Lower leg skin (tissue), 4 donors: ENCODE measurements at regions not wholly inside any gene's neighbourhood (a gene's known extent, or its start where the extent isn't known, plus 50 kb on each side); places are given as distances from the start of the nearest gene placed in this dataset.
"Not testable (repeated sequence)": the region's sequence is repeated elsewhere in the genome, so short reads cannot be mapped to it uniquely, and the experiment has no call there.

Source experiments
- DNase-seq, 2 donors: peaks; one replicate each; pipeline ENCODE4 v3.0.0-alpha.2; 2019; ENCODE audit warnings: low spot score in 2 of 2
- H3K4me3 ChIP-seq: fragments of 200-600 bp; sonication (generic); 2 replicates; pipeline ENCODE4 v1.5.1; 2017; ENCODE audit warnings: mild to moderate bottlenecking, low read depth; ENCODE audit not compliant: poor library complexity, severe bottlenecking
- POLR2A ChIP-seq, 2 donors: fragments of 450-650 bp; IDR thresholded peaks; one replicate each; pipeline ENCODE4 v1.6.1; 2016 to 2017; ENCODE audit warnings: antibody characterized with exemption in 2 of 2, mild to moderate bottlenecking in 1 of 2, moderate library complexity in 1 of 2
- WGBS, 2 donors: methylation state at CpG; one replicate each; pipeline ENCODE4 v1.1.5; 2018; 5-methylcytosine and 5-hydroxymethylcytosine counted together
- intact Hi-C: fragments of 100-400 bp; cut with DNase I; formaldehyde crosslinking; loops from one replicate; pipeline ENCODE4 v1.15.0; 2023; ENCODE audit warnings: low total_unique reads
- TF ChIP-seq, protein P1 (sequence below), 3 donors: fragments of 450-650 bp; IDR thresholded peaks; one replicate each; pipeline ENCODE4 v1.5.1; 2016; ENCODE audit warnings: antibody characterized with exemption in 3 of 3, mild to moderate bottlenecking in 3 of 3, moderate library complexity in 2 of 3

DNA sequence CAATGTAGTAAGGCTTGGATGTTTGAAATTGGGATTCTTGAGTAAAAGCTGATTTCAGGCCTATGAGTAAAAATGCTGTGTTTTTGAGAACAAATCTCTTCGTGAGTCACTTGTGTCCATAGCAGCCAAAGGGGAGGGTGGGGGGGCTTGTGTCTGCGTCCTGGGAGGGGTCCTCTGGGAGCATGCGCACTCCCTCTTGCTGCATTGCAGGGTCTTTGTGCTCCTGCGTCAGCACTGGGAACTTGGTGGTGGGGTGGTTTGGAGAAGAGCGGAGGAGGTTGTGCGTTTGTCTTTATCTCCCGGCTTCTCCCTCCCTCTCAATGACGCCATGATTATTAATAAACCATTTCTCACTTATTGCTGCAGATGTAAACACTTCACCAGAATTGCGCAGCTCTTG lies 75.9 kb upstream of the NDN start:
- intact Hi-C loops: no loop called here
- DNase-seq: no peak
- TF ChIP-seq, protein P1, sequence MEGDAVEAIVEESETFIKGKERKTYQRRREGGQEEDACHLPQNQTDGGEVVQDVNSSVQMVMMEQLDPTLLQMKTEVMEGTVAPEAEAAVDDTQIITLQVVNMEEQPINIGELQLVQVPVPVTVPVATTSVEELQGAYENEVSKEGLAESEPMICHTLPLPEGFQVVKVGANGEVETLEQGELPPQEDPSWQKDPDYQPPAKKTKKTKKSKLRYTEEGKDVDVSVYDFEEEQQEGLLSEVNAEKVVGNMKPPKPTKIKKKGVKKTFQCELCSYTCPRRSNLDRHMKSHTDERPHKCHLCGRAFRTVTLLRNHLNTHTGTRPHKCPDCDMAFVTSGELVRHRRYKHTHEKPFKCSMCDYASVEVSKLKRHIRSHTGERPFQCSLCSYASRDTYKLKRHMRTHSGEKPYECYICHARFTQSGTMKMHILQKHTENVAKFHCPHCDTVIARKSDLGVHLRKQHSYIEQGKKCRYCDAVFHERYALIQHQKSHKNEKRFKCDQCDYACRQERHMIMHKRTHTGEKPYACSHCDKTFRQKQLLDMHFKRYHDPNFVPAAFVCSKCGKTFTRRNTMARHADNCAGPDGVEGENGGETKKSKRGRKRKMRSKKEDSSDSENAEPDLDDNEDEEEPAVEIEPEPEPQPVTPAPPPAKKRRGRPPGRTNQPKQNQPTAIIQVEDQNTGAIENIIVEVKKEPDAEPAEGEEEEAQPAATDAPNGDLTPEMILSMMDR (IDR thresholded peaks at IDR 0.05): no peak
- no peak for TF ChIP-seq POLR2A (IDR thresholded peaks at IDR 0.05)
- 92 to 93% methylated on average over 9 of the region's 9 CpGs for WGBS, 2 donors
- no peak overlapping the region for H3K4me3 ChIP-seq

DNA sequence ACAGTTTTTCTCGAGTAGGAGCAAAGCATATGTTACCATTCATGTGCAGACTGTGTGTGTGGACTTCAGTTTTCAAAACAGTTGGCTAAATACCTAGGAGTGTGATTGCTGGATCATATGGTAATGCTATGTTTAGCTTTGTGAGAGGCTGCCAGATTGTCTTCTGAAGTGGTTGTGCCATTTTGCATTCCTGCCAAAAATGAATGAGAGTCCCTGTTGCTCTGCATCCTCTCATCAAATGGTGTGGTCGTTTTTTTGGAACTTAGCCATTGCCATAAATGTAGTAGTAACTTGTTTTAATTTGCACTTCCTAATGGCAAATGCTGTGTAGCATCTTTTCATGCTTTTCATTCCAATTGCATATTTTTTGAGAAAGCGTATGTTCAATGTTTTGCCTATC lies 77.2 kb upstream of the NDN start:
- no peak overlapping the region for H3K4me3 ChIP-seq
- no peak for TF ChIP-seq POLR2A (IDR thresholded peaks at IDR 0.05)
- TF ChIP-seq, protein P1 (IDR thresholded peaks at IDR 0.05): no peak
- intact Hi-C loops: no loop called here
- DNase-seq: no peak
- WGBS, 2 donors: 44 to 51% methylated on average over 3 of the region's 3 CpGs

DNA sequence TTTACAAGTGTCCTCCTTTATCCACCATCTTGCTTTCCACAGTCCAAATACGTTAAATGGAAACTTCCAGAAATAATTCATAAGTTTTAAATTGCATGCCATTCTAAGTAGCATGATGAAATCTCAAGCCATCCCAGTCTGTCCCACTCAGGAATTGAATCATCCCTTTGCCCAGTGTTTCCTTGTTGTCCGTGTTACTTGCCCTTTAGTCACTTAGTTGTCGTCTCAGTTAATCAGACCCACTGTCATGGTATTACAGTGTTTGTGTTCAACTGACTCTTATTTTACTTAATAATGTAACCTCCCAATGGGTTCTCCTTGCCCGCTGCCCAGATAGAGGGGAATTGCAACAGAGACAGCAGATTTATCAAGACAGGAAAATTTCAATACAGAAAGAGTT lies 77.6 kb upstream of the NDN start:
- DNase-seq: no peak
- TF ChIP-seq, protein P1 (IDR thresholded peaks at IDR 0.05): no peak
- TF ChIP-seq POLR2A (IDR thresholded peaks at IDR 0.05): no peak
- intact Hi-C loops: no loop called here
- WGBS, 2 donors: 73 to 78% methylated on average over 4 of the region's 4 CpGs
- H3K4me3 ChIP-seq: no peak overlapping the region

GRCh38 chr15:23766779-23767178 lies 79.7 kb upstream of the NDN start:
- intact Hi-C loops, DNase-seq: not testable (repeated sequence)
- WGBS, 2 donors: 66 to 76% methylated on average over 2 of the region's 2 CpGs

GRCh38 chr15:23773093-23773492 lies 86.0 kb upstream of the NDN start:
- no peak for TF ChIP-seq POLR2A (IDR thresholded peaks at IDR 0.05)
- TF ChIP-seq, protein P1 (IDR thresholded peaks at IDR 0.05): no peak
- intact Hi-C loops: no loop called here
- no peak overlapping the region for H3K4me3 ChIP-seq
- no peak for DNase-seq

More at GRCh38 chr15:23766779-23767178, 79.7 kb upstream of the NDN start:
- not testable (repeated sequence) for H3K4me3 ChIP-seq

DNA sequence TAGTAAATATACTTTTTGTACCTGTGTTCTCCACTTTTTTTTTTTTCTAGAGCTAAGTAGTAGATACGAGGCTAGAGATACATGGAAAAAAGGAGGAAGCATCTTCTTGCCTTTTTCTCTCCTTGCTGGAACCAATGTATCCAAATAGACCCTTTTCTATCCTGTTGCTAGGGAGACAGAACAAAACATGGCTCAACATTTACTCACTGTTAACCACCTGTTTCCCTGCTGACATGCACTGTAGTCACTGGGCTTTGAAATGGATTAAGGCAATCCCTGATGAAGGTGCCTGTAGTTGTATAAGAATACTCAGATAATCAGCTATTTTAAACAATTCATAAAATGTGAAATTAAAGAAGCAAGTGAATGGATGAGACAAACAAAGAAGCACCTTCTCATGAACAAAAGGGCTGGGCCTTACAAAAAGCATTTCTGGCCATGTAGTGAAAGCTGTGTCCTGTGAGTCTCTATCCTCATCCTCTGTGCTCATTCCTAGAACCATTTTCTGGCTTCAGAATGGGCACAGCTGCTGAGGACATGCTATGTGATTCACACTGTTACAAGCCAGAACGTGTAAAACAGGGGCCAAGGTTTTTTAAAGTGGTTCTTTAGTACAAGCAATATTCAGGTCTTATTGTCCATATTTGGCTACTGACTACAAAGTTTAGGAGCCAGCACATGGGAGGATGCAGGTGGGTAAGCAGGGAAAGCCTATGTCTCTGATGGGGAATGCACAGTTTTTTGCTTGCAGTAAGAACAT lies 100.4 kb upstream of the NDN start:
- DNase-seq: no peak
- TF ChIP-seq, protein P1 (IDR thresholded peaks at IDR 0.05): no peak
- no peak for TF ChIP-seq POLR2A (IDR thresholded peaks at IDR 0.05)
- no peak overlapping the region for H3K4me3 ChIP-seq
- intact Hi-C loops: no loop called here
- 25 to 27% methylated on average over 2 of the region's 2 CpGs for WGBS, 2 donors
